MCF 10A (cell line): ENCODE measurements at regions not wholly inside any gene's neighbourhood (a gene's known extent, or its start where the extent isn't known, plus 50 kb on each side); places are given as distances from the start of the nearest gene placed in this dataset.
"Not testable (repeated sequence)": the region's sequence is repeated elsewhere in the genome, so short reads cannot be mapped to it uniquely, and the experiment has no call there.

Source experiments
- BruUV-seq: library from RNA; stranded (reverse); fragments of 400-500 nt; replicated peaks from 2 replicates; lab custom pipeline; 2021; lab: Mats Ljungman, UMichigan
- CTCF ChIA-PET: fragments of 300-600 bp; sonication (Branson Sonifier 250); formaldehyde crosslinking; extraction: SDS; loops from one replicate; lab custom pipeline; 2021; ENCODE audit warnings: antibody characterized with exemption, inconsistent platforms; lab: Yijun Ruan, JAX
- POLR2A ChIA-PET: fragments of 300-600, 350-650 bp; sonication (Branson Sonifier 250); formaldehyde crosslinking; extraction: SDS; loops from one replicate; lab custom pipeline; 2020; ENCODE audit warnings: antibody characterized with exemption, inconsistent platforms; lab: Yijun Ruan, JAX
- DNase-seq: peaks from one replicate; pipeline ENCODE4 v3.0.0-alpha.2; 2018; ENCODE audit not compliant: unreplicated experiment
- H3K27ac Mint-ChIP-seq: one replicate; pipeline ENCODE4 v1.8.0; 2022; ENCODE audit warnings: mild to moderate bottlenecking, low read depth, mixed read lengths; ENCODE audit not compliant: unreplicated experiment
- H3K27me3 Mint-ChIP-seq: one replicate; pipeline ENCODE4 v1.8.0; 2022; ENCODE audit warnings: mixed read lengths; ENCODE audit not compliant: insufficient read depth, unreplicated experiment
- H3K36me3 Mint-ChIP-seq: one replicate; pipeline ENCODE4 v1.8.0; 2022; ENCODE audit warnings: mild to moderate bottlenecking, moderate library complexity, mixed read lengths; ENCODE audit not compliant: insufficient read depth, unreplicated experiment
- H3K4me1 Mint-ChIP-seq: one replicate; pipeline ENCODE4 v1.8.0; 2022; ENCODE audit warnings: mixed read lengths; ENCODE audit not compliant: insufficient read depth, unreplicated experiment
- H3K4me3 Mint-ChIP-seq: one replicate; pipeline ENCODE4 v1.8.0; 2022; ENCODE audit warnings: mild to moderate bottlenecking, moderate library complexity, mixed read lengths; ENCODE audit not compliant: unreplicated experiment
- H3K9me3 Mint-ChIP-seq: one replicate; pipeline ENCODE4 v1.8.0; 2022; ENCODE audit warnings: mixed read lengths; ENCODE audit not compliant: unreplicated experiment
- intact Hi-C: fragments of 100-400 bp; cut with micrococcal nuclease; formaldehyde crosslinking; loops from 2 replicates; pipeline ENCODE4 v1.14.1; 2022
- TF ChIP-seq, protein P1 (sequence below): fragments of 200-600 bp; IDR thresholded peaks from one replicate; pipeline ENCODE4 v1.8.0; 2022; ENCODE audit warnings: antibody characterized with exemption, mild to moderate bottlenecking; ENCODE audit not compliant: unreplicated experiment

DNA sequence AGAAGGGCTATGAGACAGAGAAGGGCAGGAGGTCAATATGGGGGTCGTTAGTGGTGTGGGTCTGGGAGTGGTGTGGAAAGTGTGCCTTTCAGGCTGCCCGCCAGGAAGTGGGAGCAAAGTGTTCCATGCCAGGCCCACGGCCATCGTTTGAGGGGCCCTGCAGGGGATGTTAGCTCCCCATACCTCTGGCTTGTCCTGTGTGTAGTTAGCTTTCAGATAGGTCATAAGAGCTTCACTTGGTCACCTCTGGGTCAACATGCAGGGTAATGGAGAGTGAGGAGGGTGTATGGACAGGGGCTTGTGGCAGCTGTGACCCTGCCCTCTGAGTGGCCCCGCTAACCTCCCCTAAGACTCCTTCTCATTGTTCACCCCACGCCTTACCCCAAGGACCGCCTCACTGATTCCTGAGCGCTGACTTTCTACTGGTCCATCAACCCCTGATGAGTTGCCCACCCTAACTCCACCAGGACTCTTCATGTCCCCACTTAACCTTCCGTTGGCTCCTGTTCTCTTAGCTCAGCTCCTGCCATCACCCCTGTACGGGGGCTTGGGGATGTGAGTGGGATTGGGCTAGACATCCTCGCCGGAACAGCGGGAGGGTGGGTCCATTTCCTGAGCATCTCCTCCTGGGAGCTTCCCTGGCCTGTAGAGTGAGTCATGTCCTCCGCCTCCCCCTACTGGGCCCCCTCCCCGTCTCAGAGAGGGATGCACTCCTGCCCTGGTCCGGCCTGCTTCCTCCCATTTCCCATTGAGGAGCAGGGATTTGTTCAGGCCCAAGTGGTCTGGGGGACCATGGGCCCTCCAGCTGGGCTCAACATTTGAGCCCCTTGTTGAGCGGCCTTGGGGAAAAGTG is 125.7 kb downstream of the FGF18 start:
- no TSS peak for BruUV-seq
- intact Hi-C loops = no loop called here
- H3K36me3 Mint-ChIP-seq = no peaks in the 10 kb centered on the region
- ChIA-PET CTCF (interaction anchor here (1.1 to 1.5 kb wide), 2 partner anchors 12 to 126 kb away, joined by 4 to 5 read pairs; no protein-coding TSS in a partner anchor), POLR2A (interaction anchor here (0.6 kb wide), 1 partner anchor 293 kb away, joined by 3 read pairs; no protein-coding TSS in a partner anchor)
- no peak overlapping the region for H3K4me3 Mint-ChIP-seq
- no peaks in the 10 kb centered on the region for H3K9me3 Mint-ChIP-seq
- no peaks in the 10 kb centered on the region for H3K27me3 Mint-ChIP-seq
- no peak for DNase-seq
- no peak overlapping the region for H3K27ac Mint-ChIP-seq
- H3K4me1 Mint-ChIP-seq = no peaks in the 10 kb centered on the region
- TF ChIP-seq, protein P1, sequence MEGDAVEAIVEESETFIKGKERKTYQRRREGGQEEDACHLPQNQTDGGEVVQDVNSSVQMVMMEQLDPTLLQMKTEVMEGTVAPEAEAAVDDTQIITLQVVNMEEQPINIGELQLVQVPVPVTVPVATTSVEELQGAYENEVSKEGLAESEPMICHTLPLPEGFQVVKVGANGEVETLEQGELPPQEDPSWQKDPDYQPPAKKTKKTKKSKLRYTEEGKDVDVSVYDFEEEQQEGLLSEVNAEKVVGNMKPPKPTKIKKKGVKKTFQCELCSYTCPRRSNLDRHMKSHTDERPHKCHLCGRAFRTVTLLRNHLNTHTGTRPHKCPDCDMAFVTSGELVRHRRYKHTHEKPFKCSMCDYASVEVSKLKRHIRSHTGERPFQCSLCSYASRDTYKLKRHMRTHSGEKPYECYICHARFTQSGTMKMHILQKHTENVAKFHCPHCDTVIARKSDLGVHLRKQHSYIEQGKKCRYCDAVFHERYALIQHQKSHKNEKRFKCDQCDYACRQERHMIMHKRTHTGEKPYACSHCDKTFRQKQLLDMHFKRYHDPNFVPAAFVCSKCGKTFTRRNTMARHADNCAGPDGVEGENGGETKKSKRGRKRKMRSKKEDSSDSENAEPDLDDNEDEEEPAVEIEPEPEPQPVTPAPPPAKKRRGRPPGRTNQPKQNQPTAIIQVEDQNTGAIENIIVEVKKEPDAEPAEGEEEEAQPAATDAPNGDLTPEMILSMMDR = no peak

GRCh38 chr5:171549274-171549673 is 129.8 kb downstream of the FGF18 start:
- no peaks in the 10 kb centered on the region for H3K36me3 Mint-ChIP-seq
- TF ChIP-seq, protein P1 = no peak
- POLR2A ChIA-PET = interaction anchor here (0.7 kb wide), 1 partner anchor 27 kb away, joined by 3 read pairs; no protein-coding TSS in a partner anchor
- intact Hi-C loops = no loop called here
- no peaks in the 10 kb centered on the region for H3K9me3 Mint-ChIP-seq
- no TSS peak for BruUV-seq
- CTCF ChIA-PET = interaction anchor here (1.4 kb wide), 1 partner anchor 78 kb away, joined by 3 read pairs; no protein-coding TSS in a partner anchor
- no peak overlapping the region for H3K4me3 Mint-ChIP-seq
- no peak overlapping the region for H3K27ac Mint-ChIP-seq
- no peaks in the 10 kb centered on the region for H3K4me1 Mint-ChIP-seq
- DNase-seq = no peak
- no peaks in the 10 kb centered on the region for H3K27me3 Mint-ChIP-seq

DNA sequence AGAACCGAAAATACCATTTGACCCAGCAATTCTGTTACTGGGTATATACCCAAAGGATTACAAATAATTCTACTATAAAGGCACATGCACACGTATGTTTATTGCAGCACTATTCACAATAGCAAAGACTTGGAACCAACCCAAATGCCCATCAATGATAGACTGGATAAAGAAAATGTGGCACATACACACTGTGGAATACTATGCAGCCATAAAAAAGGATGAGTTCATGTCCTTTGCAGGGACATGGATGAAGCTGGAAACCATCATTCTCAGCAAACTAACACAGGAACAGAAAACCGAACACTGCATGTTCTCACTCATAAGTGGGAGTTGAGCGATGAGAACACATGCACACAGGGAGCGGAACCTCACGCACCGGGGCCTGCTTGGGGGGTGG is 134.4 kb downstream of the FGF18 start:
- H3K4me3 Mint-ChIP-seq, POLR2A ChIA-PET, H3K9me3 Mint-ChIP-seq, H3K36me3 Mint-ChIP-seq, intact Hi-C loops, H3K27ac Mint-ChIP-seq, DNase-seq, BruUV-seq, CTCF ChIA-PET, H3K4me1 Mint-ChIP-seq: not testable (repeated sequence)
- peaks cover 30% of the 10 kb centered on the region for H3K27me3 Mint-ChIP-seq

DNA sequence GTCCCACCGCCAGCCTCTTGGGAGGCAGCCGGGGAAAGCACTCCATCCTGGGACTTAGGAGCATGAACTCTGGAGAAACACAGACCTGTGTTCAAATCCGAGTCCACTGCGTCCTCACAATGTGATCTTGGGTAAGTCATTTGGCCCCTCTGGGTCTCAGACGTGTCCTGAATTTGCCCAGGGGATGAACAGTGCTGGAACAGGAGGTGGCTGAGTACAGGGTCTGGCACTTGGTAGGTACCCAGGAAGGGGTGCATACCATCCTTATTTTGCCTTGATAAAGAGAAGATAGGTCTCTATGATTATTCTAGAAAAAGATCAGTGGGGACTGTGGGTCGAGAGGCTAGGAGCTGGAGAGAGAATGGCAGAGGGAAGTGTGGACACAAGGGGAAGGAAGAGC is 135.7 kb downstream of the FGF18 start:
- no TSS peak for BruUV-seq
- Mint-ChIP-seq H3K4me3 (no peak overlapping the region), H3K36me3 (no peaks in the 10 kb centered on the region), H3K27me3 (peaks cover 43% of the 10 kb centered on the region), H3K9me3 (no peaks in the 10 kb centered on the region), H3K4me1 (no peaks in the 10 kb centered on the region), H3K27ac (no peak overlapping the region)
- TF ChIP-seq, protein P1 = no peak
- intact Hi-C loops = no loop called here
- ChIA-PET CTCF (interaction anchor here (0.6 to 0.9 kb wide), 3 partner anchors 33 to 1706 kb away, joined by 3 read pairs; no protein-coding TSS in a partner anchor), POLR2A (no interaction called here)
- DNase-seq = no peak
